ENCODE measurements at regions not wholly inside any gene's neighbourhood (a gene's known extent, or its start where the extent isn't known, plus 50 kb on each side); places are given as distances from the start of the nearest gene placed in this dataset.

DNA sequence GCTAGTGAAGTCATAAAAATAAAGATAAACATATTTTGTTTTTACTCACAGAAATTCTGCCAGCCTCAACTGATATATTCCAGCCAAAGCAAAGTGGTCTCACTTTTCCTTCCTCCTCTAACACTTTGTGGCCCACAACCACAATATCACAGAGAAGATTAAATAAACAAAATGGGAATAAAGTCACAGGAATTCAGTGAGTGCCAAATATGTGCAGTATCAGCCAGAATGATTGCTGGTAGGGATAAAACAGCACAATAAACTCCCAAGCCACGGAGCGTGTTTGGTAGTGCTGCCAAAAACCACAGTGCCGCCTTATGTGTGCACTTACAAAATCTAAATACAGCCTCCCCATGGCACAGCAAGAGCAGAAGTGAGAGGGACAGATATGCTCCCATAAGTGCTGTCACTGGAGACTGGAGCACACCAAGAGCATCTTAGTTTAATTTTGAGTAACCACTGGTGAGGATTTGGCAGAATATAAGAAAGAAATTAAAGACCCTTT lies 155.8 kb downstream of the POM121L12 start:
- TF ChIP-seq, protein P1, sequence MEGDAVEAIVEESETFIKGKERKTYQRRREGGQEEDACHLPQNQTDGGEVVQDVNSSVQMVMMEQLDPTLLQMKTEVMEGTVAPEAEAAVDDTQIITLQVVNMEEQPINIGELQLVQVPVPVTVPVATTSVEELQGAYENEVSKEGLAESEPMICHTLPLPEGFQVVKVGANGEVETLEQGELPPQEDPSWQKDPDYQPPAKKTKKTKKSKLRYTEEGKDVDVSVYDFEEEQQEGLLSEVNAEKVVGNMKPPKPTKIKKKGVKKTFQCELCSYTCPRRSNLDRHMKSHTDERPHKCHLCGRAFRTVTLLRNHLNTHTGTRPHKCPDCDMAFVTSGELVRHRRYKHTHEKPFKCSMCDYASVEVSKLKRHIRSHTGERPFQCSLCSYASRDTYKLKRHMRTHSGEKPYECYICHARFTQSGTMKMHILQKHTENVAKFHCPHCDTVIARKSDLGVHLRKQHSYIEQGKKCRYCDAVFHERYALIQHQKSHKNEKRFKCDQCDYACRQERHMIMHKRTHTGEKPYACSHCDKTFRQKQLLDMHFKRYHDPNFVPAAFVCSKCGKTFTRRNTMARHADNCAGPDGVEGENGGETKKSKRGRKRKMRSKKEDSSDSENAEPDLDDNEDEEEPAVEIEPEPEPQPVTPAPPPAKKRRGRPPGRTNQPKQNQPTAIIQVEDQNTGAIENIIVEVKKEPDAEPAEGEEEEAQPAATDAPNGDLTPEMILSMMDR (IDR thresholded peaks at IDR 0.05; ENCODE audit: low read depth, low read length): no peak
- no peak for TF ChIP-seq EZH2phosphoT487 (IDR thresholded peaks at IDR 0.05; ENCODE audit: low read depth)
